Loucy (cell line): ENCODE measurements at regions not wholly inside any gene's neighbourhood (a gene's known extent, or its start where the extent isn't known, plus 50 kb on each side); places are given as distances from the start of the nearest gene placed in this dataset.

Source experiments
- H2AFZ ChIP-seq: fragments of 200-600 bp; sonication (generic); 2 replicates; pipeline ENCODE4 v1.6.0; 2016; ENCODE audit warnings: antibody characterized with exemption, mild to moderate bottlenecking, low read length, moderate library complexity
- H3F3A ChIP-seq: fragments of 200-600 bp; 2 replicates; pipeline ENCODE4 v1.6.0; 2016; ENCODE audit warnings: antibody characterized with exemption, low read depth, mild to moderate bottlenecking
- H3K27me3 ChIP-seq: fragments of 200-600 bp; sonication (generic); 2 replicates; pipeline ENCODE4 v1.6.1; 2014; ENCODE audit warnings: low read length, mild to moderate bottlenecking; ENCODE audit not compliant: insufficient read depth, poor library complexity, severe bottlenecking
- H3K36me3 ChIP-seq: fragments of 200-600 bp; sonication (generic); 2 replicates; pipeline ENCODE4 v1.6.1; 2016; ENCODE audit warnings: low read length; ENCODE audit not compliant: insufficient read depth
- H3K4me1 ChIP-seq: fragments of 200-600 bp; sonication (generic); 2 replicates; pipeline ENCODE4 v1.5.1; 2014; ENCODE audit warnings: low read length, mild to moderate bottlenecking; ENCODE audit not compliant: insufficient read depth, poor library complexity, severe bottlenecking
- H3K4me2 ChIP-seq: fragments of 200-600 bp; sonication (generic); 2 replicates; pipeline ENCODE4 v1.6.0; 2014; ENCODE audit warnings: antibody characterized with exemption, low read length, low read depth, mild to moderate bottlenecking; ENCODE audit not compliant: poor library complexity, severe bottlenecking
- H3K4me3 ChIP-seq: fragments of 200-600 bp; sonication (generic); 2 replicates; pipeline ENCODE4 v1.5.1; 2014; ENCODE audit warnings: low read length, mild to moderate bottlenecking, mixed read lengths; ENCODE audit not compliant: poor library complexity, severe bottlenecking
- H3K79me2 ChIP-seq: fragments of 200-600 bp; sonication (generic); 2 replicates; pipeline ENCODE4 v1.6.1; 2014; ENCODE audit warnings: low read length; ENCODE audit not compliant: insufficient read depth
- H3K9ac ChIP-seq: fragments of 200-600 bp; sonication (generic); 2 replicates; pipeline ENCODE4 v1.6.0; 2014; ENCODE audit warnings: mild to moderate bottlenecking, low read depth, low read length, moderate library complexity; ENCODE audit not compliant: poor library complexity, severe bottlenecking
- H3K9me2 ChIP-seq: fragments of 200-600 bp; sonication (generic); replicated peaks from 2 replicates; pipeline ENCODE4 v1.6.1; 2016; ENCODE audit warnings: low read depth, low read length, mixed read lengths
- H3K9me3 ChIP-seq: fragments of 200-600 bp; sonication (generic); 2 replicates; pipeline ENCODE4 v1.6.1; 2014; ENCODE audit warnings: mild to moderate bottlenecking, antibody characterized with exemption, low read length, low read depth; ENCODE audit not compliant: insufficient read depth
- H4K20me1 ChIP-seq: fragments of 200-600 bp; sonication (generic); 2 replicates; pipeline ENCODE4 v1.6.0; 2014; ENCODE audit warnings: antibody characterized with exemption, low read length, mild to moderate bottlenecking; ENCODE audit not compliant: insufficient read depth, poor library complexity, severe bottlenecking
- EZH2phosphoT487 ChIP-seq: fragments of 200-600 bp; IDR thresholded peaks from 2 replicates; pipeline ENCODE4 v1.6.1; 2018; ENCODE audit warnings: antibody characterized with exemption, mild to moderate bottlenecking, moderate library complexity, borderline replicate concordance
- TF ChIP-seq, protein P1 (sequence below): fragments of 200-600 bp; sonication (generic); conservative IDR thresholded peaks from 2 replicates; pipeline ENCODE4 v1.5.1; 2014; ENCODE audit warnings: mild to moderate bottlenecking, antibody characterized with exemption, low read length

- no peaks in the 10 kb centered on the region for H4K20me1 ChIP-seq
- H3K4me3 ChIP-seq: no peak overlapping the region
- no peaks in the 10 kb centered on the region for H3K36me3 ChIP-seq
- TF ChIP-seq, protein P1, sequence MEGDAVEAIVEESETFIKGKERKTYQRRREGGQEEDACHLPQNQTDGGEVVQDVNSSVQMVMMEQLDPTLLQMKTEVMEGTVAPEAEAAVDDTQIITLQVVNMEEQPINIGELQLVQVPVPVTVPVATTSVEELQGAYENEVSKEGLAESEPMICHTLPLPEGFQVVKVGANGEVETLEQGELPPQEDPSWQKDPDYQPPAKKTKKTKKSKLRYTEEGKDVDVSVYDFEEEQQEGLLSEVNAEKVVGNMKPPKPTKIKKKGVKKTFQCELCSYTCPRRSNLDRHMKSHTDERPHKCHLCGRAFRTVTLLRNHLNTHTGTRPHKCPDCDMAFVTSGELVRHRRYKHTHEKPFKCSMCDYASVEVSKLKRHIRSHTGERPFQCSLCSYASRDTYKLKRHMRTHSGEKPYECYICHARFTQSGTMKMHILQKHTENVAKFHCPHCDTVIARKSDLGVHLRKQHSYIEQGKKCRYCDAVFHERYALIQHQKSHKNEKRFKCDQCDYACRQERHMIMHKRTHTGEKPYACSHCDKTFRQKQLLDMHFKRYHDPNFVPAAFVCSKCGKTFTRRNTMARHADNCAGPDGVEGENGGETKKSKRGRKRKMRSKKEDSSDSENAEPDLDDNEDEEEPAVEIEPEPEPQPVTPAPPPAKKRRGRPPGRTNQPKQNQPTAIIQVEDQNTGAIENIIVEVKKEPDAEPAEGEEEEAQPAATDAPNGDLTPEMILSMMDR: no peak
- TF ChIP-seq EZH2phosphoT487: no peak
- no peak overlapping the region for H3K4me2 ChIP-seq
- H3K79me2 ChIP-seq: no peaks in the 10 kb centered on the region
- H3F3A ChIP-seq: no peaks in the 10 kb centered on the region
- no peaks in the 10 kb centered on the region for H3K4me1 ChIP-seq
- H3K9me2 ChIP-seq: no peaks in the 10 kb centered on the region
- H3K9ac ChIP-seq: no peak overlapping the region
- no peak overlapping the region for H2AFZ ChIP-seq
- no peaks in the 10 kb centered on the region for H3K27me3 ChIP-seq
- peaks cover 4% of the 10 kb centered on the region; the same call in 1 of the 2 replicates for H3K9me3 ChIP-seq
These were observed 358.6 kb upstream of the CDH11 start for GRCh38 chr16:65480281-65481091.

DNA sequence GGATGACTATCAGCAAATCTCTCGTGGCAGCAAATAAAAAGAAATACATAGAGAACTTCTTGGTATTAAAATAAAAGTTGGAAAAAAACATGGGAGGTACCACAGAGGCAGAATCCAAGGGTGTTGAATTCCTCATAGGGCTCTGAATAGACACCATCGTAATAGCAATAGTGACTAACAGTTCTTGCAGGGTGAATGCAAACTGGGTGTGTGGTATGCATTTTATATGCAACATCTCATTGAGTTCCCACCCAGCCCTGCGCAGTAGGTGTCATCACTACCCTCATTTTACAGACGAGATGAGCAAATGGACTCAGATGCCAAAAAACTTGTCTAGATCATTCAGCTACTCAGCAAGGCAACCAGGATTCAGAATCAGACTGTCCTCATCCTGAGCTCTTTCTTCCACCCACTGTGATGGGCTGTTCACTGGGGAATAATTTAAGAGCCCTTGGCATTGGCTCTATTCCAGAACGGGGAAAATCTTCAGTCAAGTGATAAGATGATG lies 354.6 kb upstream of the CDH11 start:
- Histone ChIP-seq H3K36me3 (no peaks in the 10 kb centered on the region), H3K9me2 (no peaks in the 10 kb centered on the region), H3K4me1 (no peaks in the 10 kb centered on the region), H3K4me2 (no peak overlapping the region), H3K4me3 (no peak overlapping the region), H3K9me3 (no peaks in the 10 kb centered on the region; the same call in 1 of the 2 replicates), H2AFZ (no peak overlapping the region), H3F3A (no peaks in the 10 kb centered on the region), H3K79me2 (no peaks in the 10 kb centered on the region), H4K20me1 (no peaks in the 10 kb centered on the region), H3K27me3 (no peaks in the 10 kb centered on the region), H3K9ac (no peak overlapping the region)
- no peak for TF ChIP-seq EZH2phosphoT487
- TF ChIP-seq, protein P1: no peak

GRCh38 chr16:65473699-65474098 lies 351.8 kb upstream of the CDH11 start:
- TF ChIP-seq EZH2phosphoT487: no peak
- TF ChIP-seq, protein P1: no peak
- no peak overlapping the region for H3K4me2 ChIP-seq

More at GRCh38 chr16:65473699-65474098, 351.8 kb upstream of the CDH11 start:
- H3K79me2 ChIP-seq: no peaks in the 10 kb centered on the region
- no peaks in the 10 kb centered on the region; the same call in 1 of the 2 replicates for H3K9me3 ChIP-seq
- H3K27me3 ChIP-seq: no peaks in the 10 kb centered on the region
- H3K4me3 ChIP-seq: no peak overlapping the region
- no peaks in the 10 kb centered on the region for H3K36me3 ChIP-seq
- H3K9me2 ChIP-seq: no peaks in the 10 kb centered on the region
- no peaks in the 10 kb centered on the region for H3F3A ChIP-seq
- no peaks in the 10 kb centered on the region for H3K4me1 ChIP-seq
- no peak overlapping the region for H2AFZ ChIP-seq
- H3K9ac ChIP-seq: no peak overlapping the region
- H4K20me1 ChIP-seq: no peaks in the 10 kb centered on the region
